Stimulated activated CD4-positive, alpha-beta T cell treated with anti-CD3 and anti-CD28 coated beads, TNF-alpha, amount 100 ng/mL, for 48 hours (primary cell): ENCODE measurements at regions not wholly inside any gene's neighbourhood (a gene's known extent, or its start where the extent isn't known, plus 50 kb on each side); places are given as distances from the start of the nearest gene placed in this dataset.
"Not testable (repeated sequence)": the region's sequence is repeated elsewhere in the genome, so short reads cannot be mapped to it uniquely, and the experiment has no call there.

Experiments used
- DNase-seq, 3 donors: peaks; one replicate each; pipeline ENCODE4 v3.0.0-alpha.2; 2020; ENCODE audit warnings: low read depth in 3 of 3

- no peak for DNase-seq
Observed at GRCh38 chr10:117492504-117492903, 50.0 kb upstream of the EMX2 start.

GRCh38 chr10:117488004-117488403 lies 54.5 kb upstream of the EMX2 start:
- DNase-seq, result no peak

DNA sequence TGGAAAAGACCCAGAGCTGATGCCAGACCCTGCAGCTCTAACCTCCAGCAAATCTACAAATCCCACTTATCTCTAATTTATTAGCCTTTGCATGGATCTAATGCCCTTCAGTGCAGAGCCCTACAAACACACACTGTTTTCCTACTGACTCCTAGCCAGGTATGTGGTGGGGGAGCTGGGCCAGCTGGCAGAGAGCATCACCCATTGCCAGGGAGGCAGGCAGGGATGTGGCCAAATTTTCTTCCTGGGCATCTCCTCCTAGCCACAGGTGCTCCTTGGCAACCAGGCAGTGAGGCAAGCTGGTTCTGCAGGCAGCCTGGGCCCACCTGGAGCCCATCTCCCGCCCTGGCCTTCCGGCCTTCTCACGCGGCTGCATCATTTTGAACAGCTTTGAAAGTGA lies 55.9 kb upstream of the EMX2 start:
- no peak for DNase-seq

DNA sequence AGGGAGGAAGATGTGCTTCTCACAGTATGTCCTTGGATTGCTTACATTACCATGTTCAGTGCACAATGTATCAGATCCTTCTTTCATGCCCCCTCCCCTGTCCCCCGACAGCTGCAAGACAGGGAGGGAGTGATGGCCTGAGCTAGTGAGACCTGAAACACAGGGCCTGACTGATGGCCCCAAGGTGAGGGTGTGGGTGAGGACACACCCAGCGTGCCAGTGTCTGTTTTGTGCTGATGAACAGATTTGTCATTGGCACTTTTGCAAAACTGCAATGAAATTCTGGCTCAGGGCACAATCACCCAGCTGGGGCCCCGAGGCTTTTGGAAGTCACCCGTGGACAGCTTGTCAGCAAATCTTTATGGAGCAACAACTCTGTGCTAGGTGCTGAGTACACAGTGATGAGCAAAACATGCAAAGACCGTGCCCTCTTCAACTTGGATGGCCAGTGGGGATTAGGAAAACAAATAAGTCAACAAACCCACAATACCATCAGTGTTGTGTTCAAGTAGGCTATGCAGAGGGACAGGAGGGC lies 59.4 kb upstream of the EMX2 start:
- no peak for DNase-seq

- not testable (repeated sequence) for DNase-seq
Observed at GRCh38 chr10:117481011-117481410, 61.5 kb upstream of the EMX2 start.

- no peak for DNase-seq
Observed at GRCh38 chr10:117480097-117480496, 62.4 kb upstream of the EMX2 start.

GRCh38 chr10:117477961-117478670 lies 64.4 kb upstream of the EMX2 start:
- no peak for DNase-seq

DNA sequence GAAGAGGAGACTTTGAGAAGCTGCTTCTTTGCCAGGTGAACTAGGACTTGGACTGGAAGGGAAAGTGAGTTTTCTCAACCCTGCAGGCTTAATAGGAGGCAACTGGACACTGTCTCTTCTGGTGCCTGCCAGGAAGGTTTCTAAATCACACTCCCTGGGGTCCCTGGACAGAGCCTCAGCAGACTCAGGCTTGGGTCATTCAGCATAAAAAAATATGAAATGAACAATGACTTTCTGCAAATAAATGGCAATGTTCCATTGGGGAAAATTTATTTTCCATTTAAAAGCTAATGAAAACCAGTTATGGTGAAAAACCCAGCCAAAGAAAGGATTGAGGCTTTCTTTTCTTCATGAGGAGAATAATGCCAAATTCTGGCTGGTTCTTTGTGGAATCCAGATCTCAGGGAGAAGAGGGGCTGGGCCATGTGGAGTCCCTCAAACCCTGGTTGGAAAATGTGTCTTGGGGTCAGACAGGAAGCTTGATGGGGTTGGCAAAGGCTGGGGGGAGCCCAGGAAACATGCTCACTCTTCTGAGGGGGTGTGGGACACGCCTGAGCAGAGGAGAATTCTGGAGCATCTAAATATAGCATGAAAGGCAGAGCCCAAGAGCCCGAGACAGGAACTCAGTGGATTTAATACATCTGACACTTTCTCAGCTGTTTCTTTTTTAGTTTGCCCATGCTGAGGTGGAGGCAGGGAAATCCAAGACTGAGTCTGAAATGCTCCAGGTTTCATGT lies 65.2 kb upstream of the EMX2 start:
- no peak for DNase-seq

- no peak for DNase-seq
Observed at GRCh38 chr10:117476716-117477115, 65.8 kb upstream of the EMX2 start.

DNA sequence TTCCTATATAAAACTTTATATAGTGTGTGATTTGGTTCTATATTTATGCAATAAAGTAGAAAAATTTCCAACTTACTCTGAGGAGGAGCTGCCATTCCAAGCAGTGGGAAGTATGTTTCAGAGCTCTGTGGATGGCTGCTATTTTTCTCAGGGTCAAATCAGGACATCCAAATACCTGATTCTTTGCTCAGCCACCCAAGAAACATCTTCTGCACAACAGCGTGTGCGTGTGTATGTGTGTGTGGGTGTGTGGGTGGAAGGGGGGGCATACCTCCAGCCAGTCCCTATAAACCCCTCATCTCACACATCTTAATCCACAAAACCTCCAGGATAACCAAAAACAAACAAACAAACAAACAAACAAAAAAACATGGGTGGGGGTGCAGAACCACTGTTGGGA lies 66.3 kb upstream of the EMX2 start:
- DNase-seq, result no peak

DNA sequence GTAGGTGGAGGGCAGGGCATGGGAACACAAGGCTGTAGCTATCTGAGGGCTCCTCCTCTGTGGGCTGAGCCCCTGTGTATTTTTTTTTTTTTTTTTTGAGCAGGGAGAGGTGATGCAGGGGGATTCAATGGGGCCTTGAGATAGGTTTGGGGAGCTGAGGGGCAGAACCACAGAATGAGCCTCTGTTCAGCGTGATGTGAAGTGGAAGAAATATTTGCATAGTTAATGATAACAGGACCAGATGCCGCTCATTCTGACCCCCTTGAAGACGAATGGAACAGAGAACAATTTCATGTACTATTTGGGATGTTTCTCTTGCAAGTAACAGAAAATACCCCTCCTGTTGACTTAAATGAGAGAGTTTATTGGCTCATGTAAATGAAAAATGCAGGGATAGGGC lies 69.7 kb upstream of the EMX2 start:
- no peak for DNase-seq

GRCh38 chr10:117471344-117471874 lies 71.1 kb upstream of the EMX2 start:
- no peak for DNase-seq

GRCh38 chr10:117470733-117471132 lies 71.8 kb upstream of the EMX2 start:
- no peak for DNase-seq

GRCh38 chr10:117468665-117469064 lies 73.9 kb upstream of the EMX2 start:
- no peak for DNase-seq

- DNase-seq, result no peak
Observed at GRCh38 chr10:117464176-117464575, 78.4 kb upstream of the EMX2 start.

DNA sequence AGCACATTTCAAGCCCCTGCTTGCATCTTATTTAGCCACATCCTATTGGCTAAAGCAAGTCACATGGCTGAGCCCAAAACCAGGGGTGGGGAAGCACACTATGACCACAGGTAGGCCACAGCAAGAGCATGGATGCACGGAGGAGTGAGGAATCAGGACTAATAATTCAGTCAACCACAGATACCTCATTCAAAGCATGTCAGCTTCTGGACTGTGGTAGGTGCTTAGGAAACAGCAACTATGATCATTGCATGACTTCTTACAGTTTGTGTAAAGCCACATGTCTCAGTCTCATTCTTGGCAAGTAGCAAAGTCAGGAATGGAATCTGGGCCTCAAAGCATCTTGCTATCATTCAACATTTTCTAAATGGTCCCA lies 79.0 kb upstream of the EMX2 start:
- DNase-seq, result no peak

DNA sequence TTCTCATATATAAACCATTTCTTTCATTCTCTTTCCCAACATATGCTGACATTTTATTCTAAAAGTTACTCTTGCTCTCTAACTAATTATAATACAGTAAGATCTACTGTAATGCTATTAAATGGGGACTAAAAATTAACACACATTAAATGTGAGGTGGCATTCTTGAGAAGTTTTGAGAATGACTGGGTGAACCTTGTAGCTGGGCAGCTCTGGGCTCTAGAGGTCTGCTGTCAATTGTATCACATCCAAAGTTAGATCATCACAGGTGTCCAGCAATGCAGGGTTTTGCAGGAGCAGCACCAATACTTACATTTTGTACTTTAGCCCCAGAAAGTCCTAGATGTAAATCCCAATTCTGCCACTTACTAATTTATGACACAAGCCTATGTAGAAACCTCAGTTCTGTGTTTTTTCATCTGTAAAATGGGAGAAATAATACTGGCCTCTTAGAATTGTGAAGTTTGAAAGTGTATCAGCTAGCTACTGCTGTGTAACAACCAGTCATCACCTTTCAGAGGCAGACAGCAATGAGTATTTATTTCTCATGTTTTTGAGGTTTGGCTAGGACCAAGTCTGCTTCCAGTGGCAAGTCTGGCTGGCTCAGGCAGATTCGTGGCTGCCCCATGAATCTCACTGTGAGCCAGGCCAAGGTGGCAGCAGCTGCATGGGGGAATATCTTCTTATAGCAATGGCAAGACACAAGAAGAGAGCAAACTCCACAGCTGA lies 79.6 kb upstream of the EMX2 start:
- no peak for DNase-seq

DNA sequence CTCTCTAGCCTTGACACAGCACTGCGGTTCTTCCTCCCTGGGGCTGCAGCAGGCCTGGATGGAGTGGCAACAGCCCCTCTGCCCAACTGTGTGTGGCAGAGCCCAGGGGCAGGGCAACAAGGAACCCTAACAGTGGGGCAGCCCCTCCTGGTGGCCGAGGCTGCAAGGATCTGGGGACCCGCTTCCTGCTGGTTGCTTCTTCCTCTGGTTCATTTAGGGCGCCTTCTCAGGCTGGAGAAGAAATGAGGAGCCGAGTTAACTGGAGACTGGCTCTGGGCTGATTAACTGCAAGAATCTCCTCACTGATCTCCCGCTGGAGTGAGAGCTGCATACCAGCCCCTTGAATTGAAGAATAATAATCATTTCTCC lies 80.1 kb upstream of the EMX2 start:
- no peak for DNase-seq

DNA sequence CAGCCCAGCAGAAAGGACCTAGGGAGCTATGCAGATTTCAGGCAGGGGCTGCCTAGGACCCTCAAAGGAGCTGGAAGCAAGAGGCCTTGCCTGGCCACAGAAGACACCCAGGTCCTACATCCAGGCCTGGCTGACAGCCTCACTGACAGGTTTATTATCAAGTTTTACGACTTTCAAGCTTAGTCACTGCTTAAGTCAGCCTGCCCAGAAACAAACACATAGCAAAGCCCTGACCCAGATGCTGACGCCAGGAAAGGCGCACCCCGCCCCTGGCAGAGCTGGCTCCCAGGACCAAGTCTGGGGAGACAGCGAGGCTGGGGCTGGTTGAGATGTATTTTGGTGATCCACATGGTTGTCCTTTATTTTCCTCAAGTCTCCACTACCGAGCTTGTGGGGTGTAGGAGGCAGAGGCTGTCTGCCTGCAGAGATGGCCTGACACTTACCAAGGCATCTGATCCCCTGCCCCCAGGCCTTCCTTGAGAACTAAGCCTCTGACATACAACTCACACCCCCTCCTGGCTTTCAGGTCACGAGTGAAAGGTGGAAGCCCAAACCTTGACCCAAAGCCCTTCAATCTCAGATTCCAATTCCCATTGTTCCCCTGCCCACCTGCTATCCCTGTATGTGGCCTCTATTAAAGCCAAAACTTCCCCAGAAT lies 80.7 kb upstream of the EMX2 start:
- no peak for DNase-seq

DNA sequence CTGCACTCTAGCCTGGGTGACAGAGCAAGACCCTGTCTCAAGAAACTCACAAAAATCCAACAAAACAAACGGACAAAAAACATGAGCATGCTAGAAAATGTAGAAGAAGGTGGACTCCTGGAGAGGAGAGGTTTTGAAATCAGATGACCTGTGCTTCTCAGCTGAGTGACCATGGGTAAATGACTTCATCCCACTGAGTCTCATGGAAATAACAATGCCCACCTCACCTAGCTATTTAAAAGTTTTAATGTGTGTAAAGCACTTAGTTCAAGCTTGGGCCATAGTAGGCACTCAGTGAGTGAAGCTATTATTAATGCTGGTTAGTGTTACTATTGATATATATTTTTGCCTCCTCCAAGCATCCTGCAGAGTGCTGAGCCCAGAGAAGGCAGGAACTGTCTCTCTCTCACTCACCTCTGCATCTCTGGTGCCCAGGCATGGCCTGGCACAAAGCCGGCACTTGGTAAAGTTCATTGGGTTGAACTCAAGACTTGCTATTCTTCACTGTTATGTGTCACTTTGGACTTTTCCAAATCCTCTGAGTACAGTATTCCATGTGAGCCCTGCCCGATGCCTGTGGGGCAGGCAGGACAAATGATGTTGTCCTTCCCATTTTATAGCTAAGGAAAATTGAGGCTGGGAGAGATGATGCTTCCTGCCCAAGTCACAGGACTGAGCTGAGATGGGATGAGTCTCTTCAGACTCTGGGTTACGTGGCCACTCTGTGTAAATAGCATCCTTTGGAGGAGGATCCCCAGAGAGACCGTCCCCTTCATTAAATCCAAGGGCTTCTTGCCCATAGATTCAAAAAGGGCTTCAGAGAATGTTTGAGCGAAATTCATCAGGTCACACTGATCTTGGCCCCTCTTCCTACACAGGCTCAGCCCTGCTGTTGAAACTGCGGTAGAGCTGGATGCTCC lies 81.4 kb upstream of the EMX2 start:
- no peak for DNase-seq

DNA sequence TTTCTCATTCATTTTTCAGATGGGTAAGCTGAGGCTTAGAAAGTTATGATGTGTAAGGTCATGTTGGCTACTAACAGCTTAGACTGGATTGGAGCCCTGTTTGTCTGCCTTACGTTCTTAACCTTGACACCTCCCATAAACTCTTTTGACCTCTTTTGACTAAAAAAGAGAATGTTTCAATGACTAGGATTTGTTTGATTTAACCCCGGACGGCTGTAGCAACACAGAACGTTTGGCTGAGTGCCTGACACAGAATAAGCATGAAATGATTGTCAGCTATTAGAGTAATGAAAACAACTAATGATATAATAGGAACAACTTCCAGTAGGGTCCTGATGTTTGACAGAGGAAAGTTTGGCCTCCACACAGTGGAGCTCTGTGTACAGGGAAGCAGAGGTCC lies 83.3 kb upstream of the PDZD8 start:
- no peak for DNase-seq
